ENCODE measurements at regions not wholly inside any gene's neighbourhood (a gene's known extent, or its start where the extent isn't known, plus 50 kb on each side); places are given as distances from the start of the nearest gene placed in this dataset.

DNA sequence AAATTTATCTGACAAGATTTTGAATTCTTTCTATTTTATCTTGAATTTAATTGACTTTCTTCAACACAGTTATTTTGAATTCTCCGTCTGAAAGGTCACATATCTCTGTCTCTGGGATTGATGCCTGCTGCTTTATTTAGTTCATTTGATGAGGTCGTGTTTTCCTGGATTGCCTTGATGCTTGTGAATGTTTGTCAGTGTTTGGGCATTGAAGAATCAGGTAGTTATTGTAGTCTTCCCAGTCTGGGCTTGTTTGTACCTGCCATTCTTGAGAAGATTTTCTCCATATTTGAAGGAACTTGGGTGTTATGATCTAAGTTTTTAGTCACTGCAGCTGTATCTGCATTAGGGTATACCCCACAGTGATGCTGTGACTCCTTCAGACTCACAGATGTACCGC is 315.8 kb upstream of the DDHD1 start:
- TF ChIP-seq, protein P1, sequence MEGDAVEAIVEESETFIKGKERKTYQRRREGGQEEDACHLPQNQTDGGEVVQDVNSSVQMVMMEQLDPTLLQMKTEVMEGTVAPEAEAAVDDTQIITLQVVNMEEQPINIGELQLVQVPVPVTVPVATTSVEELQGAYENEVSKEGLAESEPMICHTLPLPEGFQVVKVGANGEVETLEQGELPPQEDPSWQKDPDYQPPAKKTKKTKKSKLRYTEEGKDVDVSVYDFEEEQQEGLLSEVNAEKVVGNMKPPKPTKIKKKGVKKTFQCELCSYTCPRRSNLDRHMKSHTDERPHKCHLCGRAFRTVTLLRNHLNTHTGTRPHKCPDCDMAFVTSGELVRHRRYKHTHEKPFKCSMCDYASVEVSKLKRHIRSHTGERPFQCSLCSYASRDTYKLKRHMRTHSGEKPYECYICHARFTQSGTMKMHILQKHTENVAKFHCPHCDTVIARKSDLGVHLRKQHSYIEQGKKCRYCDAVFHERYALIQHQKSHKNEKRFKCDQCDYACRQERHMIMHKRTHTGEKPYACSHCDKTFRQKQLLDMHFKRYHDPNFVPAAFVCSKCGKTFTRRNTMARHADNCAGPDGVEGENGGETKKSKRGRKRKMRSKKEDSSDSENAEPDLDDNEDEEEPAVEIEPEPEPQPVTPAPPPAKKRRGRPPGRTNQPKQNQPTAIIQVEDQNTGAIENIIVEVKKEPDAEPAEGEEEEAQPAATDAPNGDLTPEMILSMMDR (IDR thresholded peaks at IDR 0.05): no peak

DNA sequence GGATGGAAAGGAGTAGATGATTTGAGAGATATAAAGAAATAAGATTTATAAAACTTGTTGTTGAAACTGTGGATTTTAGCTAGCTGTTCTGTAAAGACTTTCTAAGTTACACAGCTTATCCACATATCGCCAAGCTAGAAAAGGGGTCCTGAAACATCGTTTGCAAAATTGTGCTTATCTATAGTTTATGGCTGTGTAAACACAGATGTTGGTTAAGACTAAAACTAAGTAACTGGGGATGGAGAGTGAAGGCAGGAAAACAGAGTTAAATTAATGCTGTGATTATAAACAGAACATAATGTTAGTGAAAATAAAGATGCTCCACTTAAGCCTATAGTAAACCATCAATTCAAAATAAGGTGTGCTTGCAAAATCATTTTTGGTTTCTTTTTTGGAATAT is 311.3 kb upstream of the DDHD1 start:
- TF ChIP-seq, protein P1 (IDR thresholded peaks at IDR 0.05): no peak

DNA sequence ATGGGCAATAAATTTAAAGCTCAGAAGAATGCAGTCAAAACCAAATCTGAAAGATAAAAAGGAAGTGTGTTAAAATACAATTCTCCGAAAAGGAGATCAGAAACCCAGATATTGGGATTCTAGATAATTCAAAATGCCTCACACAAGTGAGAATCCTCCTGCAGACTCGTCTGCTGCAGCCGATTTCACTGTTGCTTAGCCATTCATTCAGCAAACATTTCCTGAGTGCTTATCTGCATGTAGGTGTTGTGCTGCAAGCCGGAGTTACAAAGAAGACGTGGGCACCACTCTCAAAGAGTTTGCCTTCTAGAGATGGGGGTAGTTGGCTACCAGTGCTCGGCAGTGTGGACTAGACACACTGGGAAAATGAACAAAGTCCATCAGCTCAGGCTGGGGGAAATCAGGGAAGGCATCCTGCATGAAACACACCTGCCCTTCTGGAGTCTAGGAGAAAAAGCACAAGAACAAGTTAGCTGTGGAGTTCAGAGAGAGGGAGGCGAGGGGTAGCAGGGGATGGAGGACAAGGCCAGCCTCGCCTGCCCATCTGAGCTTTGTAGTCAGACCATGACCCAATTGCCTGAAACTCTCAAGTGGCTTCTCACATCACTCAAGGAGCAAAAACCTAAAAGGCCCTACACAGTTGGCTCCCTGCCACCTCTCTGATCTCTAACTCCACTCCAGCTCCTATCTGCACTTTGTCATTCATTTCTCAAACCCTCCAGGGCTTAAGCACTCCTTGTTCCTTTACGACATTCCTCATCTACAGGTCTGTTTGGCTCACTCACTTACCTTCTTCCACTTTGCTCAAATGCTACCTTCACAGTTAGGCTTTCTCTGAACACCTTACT is 310.0 kb upstream of the DDHD1 start:
- TF ChIP-seq, protein P1 (IDR thresholded peaks at IDR 0.05): no peak

DNA sequence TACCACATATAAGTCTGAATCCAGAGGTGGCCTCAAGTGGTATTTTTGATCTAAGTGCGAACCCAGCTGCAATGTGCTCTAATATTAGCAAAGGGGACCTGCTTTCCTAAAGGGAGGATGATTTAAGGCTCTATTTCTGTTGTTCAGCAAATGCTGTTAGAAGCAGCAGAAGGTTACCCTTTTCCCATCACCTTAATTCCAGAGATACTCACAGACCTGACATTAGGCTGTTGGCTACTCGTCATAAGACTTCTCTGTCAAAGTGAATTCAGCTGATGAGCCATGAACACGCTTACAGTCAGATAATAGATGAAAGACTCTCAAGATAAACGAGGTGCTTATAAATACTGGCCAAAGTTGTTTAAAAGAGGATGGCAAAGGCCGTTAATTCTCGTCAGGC is 308.7 kb upstream of the DDHD1 start:
- TF ChIP-seq, protein P1 (IDR thresholded peaks at IDR 0.05): no peak

DNA sequence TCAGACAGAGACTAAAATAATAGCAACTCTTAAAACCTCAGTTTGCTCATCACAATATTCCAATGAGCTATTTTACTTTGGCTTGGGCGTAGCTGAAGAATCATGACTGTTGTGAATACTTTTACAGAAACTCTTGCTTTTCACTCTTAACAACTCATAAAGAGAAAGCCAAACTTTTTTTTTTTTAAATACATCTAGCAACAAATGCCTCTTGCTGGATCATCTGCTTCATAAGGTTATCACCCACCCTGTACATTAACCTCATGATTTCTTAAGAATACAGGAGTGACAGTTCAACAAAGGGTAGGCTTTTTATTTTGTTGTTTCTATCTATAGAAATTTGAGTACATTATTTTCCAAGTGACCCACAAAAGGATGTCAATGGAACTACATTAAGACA is 307.4 kb upstream of the DDHD1 start:
- TF ChIP-seq, protein P1 (IDR thresholded peaks at IDR 0.05): no peak

DNA sequence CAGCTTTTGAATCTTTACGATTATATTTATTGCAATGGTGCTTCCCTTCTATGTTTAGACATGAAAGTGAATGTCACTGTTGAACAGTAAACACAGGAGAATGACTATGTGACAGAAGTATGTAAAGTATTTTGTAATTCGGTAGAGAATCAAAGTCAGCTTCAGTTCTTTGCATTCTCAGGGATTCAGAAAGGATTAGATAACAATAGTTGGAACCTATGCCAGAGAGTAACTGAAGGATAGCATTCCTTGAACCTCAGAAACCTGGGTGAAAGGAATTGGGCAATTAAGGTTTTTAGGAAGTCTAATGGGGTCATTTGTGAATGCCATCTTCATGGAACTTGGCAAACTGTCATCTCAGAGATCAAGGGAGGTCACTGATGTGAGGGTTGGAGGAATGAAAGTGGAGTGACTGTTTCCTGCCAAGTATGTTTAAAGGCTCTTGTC is 305.3 kb upstream of the DDHD1 start:
- TF ChIP-seq, protein P1 (IDR thresholded peaks at IDR 0.05): no peak

DNA sequence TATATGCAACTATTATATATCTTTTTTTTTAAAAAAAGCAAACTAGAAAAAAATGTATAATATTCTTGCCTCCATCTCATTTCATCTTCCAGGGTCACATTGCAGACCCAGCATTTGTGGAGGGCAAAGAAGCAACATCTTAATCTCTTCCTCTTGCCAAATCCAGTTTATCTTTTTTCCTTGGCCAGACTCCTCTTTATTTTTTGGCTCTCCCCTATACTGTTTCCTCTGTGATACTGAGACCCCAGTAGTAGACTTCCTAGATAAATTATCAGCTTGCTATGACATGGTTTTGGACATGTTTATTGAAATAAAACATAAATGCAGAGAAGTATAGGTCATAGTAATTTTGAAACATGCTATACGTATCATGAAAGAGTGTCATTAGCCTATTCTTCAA is 303.8 kb upstream of the DDHD1 start:
- TF ChIP-seq, protein P1 (IDR thresholded peaks at IDR 0.05): no peak

All from LNCAP (cell line).